ENCODE measurements at regions not wholly inside any gene's neighbourhood (a gene's known extent, or its start where the extent isn't known, plus 50 kb on each side); places are given as distances from the start of the nearest gene placed in this dataset.

DNA sequence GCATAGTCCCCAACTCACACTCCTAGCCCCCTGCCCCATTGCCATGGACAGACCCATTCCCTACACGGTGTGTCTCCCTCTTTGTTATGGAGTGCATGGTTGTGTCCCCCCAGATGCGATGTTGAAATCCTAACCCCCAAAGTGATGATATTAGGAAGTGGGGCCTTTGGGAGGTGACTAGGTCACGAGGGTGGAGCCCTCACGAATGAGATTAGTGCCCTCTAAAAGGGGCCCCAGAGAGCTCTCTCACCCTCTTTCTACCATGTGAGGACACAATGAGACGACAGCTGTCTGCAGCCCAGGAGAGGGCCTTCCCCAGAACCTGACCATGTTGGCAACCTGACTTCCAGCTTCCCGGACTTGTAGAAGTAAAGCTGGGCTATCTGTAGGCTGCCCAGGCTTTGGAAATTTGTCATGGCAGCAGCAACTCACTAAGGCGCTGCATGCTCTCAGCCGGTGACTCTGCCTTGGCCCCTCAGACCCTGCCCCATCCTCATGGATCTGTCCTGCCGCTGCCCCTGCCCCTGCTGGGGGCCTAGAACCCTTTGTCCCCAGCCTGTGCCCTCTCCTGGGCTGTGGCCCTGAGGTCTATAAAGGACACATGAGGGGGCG lies 318.1 kb upstream of the RTL1 start:
- DNase-seq: no peak

DNA sequence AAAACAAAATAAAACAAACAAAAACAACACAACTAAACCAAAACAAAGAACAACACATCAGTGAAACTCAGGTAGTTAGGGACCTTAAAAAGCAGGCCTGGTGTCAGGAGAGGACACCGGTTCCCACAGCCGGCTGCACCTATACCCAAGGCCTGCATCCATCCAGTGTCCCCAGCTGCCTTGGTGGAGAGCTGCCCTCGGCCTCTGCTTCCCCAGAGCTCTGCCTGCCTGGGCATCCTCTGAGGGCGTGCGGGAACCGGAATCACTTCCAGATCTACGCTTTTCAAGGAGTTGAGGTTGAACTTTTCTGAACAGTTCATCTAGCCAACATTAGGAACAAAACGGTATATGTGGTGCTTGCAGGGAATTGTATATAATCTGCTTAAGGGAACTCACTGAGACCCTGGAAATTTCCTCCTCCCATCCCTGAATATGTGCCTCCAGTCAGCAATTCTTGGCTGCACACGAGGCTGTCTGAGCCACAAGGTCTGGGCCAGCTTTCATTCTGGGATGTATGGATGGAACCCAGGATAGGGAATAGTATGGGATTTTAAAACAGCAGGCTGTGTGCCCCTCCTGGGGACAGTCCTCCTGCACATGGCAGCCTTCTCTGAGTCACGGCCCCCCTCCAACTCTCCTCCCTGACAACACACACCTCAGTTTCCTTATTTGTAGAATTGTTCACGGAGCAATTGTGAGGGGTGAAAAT lies 319.0 kb upstream of the RTL1 start:
- DNase-seq: no peak

DNA sequence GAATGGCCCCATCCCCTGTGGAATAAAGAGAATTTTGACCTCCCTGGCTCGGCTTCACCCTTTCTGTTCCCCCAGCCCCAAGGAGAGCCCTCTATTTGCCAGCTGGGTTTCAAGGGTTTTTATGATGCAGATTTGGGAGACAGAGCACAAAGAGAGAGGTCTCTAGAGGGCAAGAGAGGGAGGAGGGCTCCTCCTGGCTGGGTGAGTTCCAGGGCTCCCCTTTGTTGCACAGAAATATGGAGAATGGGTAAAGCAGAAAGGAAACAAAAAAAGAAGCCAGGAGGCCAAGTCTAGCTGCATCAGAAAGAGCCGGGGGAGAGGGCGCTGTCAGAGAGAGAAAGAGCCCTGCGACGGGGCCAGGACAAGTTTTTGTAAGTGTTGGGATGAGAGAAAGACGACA lies 319.6 kb upstream of the RTL1 start:
- no peak for DNase-seq

DNA sequence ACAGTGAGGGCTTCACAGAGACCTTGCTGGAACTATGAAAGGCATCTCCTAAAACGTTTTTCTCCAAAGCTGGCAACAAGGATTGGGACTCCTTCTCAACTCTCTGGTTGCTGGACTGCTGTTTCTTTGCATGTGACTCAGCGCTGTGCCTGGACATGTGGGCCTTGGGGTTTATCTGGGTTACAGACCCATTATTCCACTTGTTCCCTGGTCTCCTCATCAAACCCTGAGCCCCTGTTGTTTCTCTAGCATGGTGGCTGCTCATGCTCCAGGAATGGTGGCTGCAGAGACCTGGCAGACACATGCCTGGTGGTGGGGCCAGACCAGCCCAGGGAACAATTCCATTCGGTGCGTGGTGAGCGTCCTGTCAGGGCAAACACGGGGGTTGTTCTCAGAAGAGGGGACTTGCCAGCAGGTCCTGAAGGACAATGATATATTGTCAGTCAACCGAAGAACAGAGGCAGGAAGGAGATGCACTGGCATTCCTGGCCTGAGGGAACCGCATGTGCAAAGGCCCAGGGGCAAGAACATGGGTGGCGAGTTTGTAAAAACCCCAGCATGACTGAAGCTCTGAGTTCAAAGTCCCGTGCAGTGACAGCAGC lies 320.1 kb upstream of the RTL1 start:
- DNase-seq: no peak

DNA sequence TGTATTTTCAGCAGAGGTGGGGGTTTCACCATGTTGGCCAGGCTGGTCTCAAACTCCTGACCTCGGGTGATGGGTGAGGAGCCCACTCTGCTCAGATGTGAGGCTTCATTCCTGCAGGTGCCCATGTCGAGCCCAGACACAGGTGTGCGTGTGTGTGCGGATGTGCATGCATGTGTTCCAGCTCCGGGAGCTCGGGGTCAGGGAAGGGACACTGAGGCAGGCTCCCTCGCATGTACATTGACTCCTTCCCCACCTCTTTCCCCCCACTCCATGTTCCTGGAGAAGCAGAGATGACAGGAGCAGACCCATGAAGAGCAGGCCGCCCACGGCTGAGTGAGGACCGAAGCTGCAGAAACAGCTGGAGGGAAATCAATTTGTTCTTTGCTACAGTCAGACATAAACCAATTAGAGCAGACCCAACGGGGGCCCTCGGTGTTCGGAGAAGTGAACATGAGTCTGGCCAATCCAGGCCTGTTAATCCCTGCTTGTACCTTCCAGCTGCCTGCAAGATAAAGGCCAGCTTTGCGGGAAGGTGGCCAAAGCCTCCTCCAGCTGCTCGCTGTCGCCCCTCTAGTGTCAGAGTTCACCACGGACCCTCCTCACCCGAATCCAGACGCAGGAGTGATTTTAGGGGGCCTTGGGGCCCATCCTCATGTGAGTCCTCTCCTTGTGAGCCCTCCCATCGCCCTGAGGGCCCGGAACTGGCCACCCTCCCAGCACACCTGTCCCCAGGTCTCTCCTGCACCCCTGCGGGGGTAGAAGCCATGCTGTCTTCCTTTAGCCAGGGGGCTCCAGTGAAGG lies 321.0 kb upstream of the RTL1 start:
- no peak for DNase-seq

DNA sequence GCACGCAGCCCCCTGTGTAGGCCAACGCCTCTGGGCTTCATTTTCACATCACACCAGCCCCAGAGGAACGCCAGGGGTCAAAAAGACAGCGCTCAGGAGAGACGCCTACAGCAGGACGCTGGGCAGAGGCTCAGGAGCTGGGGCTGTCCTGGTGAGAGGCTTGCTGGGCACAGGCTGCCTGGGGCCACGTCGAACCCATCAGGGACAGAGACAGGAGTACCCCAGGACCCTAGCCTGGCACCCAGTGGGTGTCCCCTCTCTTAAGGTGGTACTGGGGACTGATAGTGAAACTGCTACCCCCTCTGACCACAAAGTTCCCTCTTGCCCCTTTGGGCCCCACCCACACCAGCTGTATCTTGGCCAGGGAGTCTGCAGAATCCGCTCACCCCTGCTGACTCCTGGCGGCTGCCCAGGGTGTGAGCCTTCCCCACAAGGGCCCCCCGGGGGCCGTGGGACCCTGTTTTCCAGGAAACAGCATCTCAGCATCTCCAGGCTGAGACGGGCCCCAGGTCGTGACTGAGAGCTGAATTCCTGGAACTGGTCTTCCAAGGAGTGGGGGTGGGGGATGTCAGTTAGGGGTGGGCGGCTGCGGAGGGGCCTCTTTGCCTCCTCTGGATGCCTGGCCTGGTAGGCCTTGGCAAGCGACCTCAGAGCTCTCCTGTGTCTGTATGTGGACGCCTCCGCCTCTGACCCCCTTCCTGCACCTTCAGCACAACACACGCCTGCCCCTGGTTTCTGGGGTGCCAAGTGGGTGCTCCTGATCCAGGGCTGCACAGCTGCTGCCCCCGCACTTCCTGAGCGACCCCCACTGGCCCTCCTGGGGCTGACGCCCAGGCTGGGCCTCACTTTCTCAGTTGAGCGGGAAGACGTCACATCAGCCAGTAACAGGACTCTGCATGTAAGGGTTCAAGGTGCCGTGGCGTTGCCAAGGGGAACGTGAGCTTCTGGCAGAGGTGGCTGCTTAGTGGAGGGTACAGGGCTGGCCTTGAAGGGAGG lies 321.9 kb upstream of the RTL1 start:
- no peak for DNase-seq

DNA sequence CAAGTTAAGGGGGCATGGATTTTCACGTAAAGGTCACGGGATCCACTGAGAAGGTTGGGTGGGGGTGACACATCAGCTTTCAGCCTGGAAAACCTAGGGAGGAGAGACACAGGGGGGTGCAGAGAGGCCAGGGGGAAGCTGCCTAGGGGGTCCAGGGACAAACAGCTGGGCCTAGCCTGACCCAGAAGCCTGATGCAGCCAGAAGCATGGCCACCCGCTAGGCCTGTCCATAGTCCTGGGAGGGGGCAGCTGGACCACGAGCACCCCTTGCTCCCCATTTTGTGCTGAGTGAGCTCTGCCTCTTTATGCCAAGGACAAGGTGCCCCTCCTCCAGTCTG lies 322.7 kb upstream of the RTL1 start:
- DNase-seq: no peak

DNA sequence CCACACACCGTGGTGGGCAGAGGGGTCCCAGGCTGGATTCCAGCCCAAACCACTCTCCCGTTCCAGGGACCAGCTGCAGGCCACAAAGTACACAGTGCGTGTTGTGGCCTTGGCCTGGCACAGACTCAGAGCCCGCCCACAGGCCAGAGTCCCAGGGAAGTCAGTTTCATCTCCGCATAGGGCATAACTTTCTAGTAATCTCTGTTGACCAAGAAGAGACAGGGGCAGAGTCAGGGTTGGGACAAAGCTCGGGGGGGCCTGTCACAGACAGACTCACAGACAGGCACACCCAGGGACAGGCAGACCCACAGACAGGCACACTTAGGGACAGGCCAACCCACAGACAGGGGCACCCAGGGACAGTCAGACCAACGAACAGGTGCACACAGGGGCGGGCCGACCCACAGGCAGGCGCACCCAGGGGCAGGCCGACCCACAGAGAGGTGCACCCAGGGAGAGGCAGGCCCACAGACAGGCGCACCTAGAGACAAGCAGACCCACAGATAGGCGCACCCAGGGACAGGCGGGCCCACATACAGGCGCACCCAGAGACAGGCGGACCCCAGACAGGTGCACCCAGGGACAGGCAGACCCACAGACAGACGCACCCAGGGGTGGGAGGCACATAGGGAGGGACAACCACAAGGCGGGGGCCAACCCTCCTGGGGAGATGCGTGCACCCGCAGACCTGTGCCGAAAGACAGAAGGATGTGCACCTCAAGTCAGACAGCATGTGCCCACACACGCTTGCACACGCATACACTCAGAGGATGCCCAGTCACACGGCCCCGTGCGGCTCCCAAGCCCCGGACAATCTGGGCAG lies 323.3 kb upstream of the RTL1 start:
- DNase-seq: no peak

DNA sequence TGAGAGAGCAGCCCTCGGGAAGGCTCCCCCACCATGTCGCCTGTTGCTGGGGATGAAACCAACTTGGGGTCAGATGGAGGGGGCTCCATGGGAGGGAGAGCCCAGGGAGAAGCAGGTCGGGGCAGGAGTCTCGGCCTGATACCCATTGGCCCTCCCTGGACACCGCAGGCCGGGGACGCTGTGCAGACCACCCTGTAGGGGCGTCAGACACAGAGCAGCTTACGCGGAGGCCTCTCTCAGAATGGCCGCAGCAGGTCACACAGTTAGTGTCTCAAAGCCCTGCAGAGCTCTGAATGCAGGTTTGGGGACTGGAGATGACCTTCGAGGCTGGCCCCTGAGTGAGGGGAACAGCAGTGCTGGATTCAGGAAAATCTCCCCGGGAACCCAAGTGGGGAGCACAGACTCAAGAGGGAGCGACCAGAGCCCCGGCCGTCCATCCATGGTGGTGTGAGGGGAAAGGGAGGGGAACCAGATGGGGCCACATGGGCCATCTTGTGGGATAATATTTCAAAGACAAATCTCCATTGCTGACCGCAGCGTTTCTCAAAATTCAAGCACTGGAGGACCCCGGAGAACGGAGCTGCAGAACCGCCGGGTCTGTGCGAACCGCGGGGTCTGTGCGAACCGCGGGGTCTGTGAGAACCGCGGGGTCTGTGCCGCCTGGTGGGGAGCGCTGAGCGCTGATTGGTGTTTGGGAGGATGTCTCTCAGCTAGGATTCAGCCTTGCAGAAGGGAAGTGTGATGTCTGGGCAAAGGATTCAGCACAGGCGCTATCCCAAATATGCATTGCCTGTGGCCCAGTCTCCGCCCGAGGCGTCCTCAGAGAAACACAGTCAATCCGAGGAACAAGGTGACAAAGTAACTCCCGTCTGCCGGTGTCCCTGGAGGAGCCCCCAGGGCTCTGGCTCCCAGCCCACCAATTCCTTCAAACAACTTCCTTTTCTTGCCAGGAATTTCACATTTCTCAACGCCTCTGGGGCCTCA lies 324.4 kb upstream of the RTL1 start:
- no peak for DNase-seq

DNA sequence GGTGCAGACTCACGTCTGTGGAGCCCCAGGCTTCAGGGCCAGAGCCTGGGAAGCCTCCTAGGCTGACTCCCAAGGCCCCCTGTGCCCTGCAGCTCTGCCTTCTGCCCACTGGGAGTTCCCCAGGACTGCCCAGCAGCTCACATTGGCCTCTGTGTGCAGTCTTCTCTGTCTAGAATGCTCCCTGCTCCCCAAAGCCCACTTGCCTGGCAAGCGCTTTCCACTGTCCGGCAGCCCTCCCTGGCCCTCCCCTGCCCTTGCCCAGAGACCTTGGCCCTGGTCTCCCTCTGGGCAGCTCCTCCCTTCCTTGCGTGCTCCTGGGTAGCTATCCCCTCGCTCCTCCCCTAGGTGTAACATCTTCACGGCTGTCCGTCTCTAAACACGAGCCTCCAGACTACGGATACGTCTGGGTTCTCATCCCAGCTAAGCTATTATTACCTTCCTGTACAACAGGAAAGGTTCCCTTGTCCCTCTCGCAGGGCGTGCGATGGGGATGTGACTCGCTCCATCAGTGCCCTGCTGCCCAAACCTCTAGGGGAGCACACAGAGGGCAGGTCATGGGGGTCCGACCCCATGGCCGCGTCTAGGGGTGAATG lies 325.5 kb upstream of the RTL1 start:
- no peak for DNase-seq

DNA sequence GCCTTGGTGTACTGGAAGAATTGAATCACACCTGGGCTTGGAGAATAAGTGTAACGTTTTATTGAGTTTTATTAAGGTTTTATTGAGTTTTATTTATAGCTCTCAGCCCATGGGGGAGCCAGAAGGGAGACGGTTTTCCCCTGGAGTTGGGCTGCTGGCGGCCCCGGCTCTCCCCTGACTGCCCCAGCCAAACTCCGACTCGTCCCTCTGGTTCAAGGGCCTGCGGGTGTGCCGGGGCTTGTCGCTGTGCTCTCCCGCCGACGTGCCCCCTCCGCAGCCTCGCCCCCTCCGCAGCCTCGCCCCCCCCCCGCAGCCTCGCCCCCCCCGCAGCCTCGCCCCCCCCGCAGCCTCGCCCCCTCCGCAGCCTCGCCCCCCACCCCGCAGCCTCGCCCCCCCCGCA lies 326.1 kb upstream of the RTL1 start:
- DNase-seq: no peak

DNA sequence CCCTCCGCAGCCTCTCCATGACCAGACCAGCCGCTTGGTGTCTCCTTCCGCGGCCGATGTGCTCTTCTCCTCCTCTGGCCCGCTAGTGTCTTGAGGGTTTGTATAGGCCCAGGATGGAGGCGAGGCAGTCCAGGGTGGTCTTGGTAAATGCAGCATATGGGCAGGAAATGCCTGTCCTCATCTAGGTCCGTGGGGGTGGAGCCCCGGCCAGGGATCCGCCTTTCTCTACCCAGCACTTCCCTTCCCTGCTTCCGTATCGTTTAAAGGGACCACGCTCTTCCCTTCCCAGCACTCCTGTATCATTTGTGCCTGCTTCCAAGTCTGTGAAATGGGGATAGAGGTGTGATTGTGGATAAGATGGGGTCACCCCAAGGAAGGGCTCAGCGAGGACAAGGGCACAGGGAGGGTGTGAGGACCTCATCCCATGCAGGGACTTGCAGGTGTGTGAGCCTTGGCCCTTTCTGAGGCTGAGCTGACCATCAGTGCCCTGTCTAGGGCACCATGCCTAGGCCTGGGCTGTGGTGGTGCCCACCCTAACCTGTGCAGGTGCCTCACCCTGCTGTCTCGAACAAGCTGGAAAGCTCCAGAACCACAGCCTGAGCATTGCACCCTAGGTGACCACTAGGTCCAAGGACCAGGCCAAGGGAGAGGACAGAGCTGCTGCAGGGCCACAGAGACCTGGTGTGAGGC lies 326.8 kb upstream of the RTL1 start:
- no peak for DNase-seq

DNA sequence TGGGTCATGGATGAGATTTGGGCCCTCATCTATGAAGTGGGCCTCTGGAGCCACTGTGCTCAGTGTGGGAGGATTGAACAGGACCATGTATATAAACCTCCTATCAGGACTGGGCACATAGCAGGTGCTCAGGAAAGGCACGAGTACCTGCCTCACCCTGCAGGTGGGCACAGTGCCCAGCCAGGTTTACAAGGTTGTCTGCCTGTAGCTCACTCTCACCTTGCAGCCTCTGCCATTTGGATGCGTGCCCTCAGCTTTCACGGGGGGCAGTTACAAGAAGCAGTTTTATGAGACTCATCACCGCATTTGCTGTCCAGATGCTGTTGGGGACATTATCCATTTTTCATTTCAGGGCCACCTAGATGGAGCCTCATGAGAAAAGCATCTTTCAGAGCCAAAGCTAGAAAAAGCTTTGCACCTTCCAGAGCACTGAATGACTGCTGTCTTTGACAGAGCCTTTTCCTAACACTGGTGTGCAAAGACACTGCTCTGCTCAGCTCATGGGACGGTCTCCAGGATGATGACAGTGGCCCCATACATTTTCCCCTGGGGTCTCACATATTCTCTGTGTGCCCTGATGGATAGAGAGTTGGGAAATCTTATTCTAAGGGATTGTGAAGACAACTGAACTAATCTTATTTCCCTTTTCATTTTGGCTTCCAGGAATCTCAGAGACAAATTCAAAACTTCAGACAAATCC lies 327.5 kb upstream of the RTL1 start:
- no peak for DNase-seq

DNA sequence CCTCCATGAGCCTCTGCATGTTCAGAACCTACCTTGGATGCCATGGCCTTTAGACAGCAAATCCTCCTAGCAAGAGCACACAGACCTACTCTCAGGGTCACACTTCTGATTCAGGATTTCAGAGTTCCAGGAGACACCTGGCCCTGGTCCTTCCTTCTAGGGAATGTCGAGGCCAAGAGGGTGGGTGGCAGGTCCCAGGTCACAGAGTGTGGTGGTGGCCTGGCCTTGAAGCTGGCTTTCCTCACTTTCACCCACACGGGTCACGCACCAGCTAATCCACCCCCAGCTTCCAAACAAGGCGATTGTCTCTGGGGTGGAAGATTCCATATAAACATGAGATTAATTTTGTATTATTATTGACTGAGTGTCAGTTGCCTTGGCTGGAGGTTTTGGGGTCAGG lies 328.3 kb upstream of the RTL1 start:
- no peak for DNase-seq

DNA sequence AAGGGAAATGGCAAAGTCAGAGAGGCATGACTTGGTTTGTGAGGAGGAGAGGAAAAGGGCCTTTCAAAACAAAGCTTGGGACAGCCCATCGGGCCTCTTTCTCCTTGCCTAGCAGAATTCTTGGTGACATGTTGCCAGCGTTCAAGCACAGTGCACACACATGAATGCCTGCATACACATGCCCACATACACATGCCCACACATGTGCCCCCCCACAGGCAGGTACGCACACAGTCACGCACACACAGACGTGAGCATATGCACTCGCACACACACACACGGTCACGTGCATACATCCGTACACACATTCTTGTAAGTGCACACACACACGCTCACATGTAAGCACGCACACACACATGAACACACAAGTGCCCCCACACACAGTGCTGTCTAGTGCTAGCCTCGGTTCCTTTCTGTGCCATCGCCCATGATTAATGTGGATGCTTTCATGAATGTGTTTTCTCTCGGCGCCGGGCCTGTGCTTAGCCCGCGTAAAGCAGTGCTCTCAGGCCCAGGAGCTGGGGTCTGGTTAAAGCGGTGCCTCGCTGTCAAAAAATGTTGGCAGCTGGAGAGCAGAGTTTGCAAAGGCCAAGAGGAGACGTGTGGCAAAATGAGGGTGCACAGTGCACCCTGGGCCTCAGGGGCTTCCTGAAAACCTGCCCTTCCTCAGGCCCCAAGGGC lies 328.8 kb upstream of the DIO3 start:
- no peak for DNase-seq

DNA sequence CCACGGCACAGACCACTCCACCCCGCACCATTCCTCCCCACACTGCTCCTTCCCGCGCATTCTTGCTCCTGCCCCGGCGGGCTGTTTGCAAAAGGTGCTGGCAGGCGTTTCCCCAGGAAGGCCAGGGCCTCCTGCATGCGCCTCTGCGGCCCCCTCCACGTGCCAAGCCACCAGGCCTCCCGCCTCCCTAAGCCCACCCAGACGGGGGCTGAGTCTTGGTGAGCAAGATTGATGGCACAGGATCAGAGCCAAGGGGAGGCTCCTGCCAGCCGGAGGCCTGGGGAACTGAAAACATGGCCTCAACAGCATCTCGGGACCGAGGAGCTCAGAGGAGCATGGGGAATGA lies 328.3 kb upstream of the DIO3 start:
- no peak for DNase-seq

DNA sequence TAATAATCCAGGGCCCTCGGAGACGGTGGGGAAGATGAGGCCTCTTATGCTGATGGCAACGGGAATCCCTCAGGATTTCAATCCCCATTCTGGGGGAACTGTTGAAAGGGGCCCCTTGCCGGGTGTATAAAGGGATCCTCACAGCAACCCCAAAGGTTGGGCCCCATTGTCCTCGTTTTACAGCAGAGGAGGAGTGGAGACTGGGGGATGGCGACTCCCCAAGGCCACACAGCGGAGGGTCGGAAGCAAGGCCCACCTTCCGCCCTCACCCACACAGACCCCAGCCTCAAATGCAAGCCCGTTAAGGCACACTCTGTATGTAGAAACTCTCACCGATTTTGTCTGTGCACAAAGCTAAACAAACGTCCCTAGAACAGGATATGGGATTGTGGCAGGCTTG lies 327.9 kb upstream of the DIO3 start:
- DNase-seq: no peak

DNA sequence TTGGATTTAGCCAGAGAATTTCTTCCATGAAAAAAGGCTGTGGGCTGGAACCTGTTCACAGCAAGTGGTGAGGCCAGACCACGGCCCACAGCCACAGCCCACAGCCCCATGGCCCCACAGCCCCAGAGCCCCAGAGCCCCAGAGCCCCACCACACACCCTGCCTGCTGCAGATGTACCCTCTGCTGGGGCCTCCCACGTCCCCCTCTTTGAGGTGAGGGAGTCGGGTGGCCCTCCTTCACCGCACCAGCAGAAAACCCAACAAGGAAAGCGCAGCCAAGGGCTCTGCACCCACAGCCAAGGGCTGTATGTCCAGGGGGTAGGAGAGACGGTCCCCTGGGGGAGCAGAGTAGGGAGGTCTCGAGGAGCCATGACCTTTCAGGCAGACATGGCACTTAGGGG lies 327.5 kb upstream of the DIO3 start:
- no peak for DNase-seq

Measured in activated CD4-positive, alpha-beta T cell treated with anti-CD3 and anti-CD28 coated beads for 48 hours (primary cell).